Osteoblast (primary cell): ENCODE measurements at regions not wholly inside any gene's neighbourhood (a gene's known extent, or its start where the extent isn't known, plus 50 kb on each side); places are given as distances from the start of the nearest gene placed in this dataset.

Experiments
- DNase-seq: peaks from one replicate; pipeline ENCODE4 v3.0.0; 2011; ENCODE audit warnings: low spot score, mixed read lengths; ENCODE audit not compliant: insufficient read length; ENCODE audit errors: missing footprints
- H2AFZ ChIP-seq: 2 replicates; pipeline ENCODE4 v1.6.0; 2011; ENCODE audit warnings: mild to moderate bottlenecking, low read length
- H3K27ac ChIP-seq: 2 replicates; pipeline ENCODE4 v1.5.1; 2011; ENCODE audit warnings: mild to moderate bottlenecking, low read depth, low read length, moderate library complexity
- H3K27me3 ChIP-seq: 2 replicates; pipeline ENCODE4 v1.6.0; 2012; ENCODE audit warnings: mild to moderate bottlenecking, control low read depth, inconsistent platforms, low read length, moderate library complexity; ENCODE audit not compliant: insufficient read depth
- H3K36me3 ChIP-seq: 2 replicates; pipeline ENCODE4 v1.5.1; 2011; ENCODE audit warnings: mild to moderate bottlenecking, low read length, control low read depth, moderate library complexity; ENCODE audit not compliant: insufficient read depth
- H3K4me1 ChIP-seq: 2 replicates; pipeline ENCODE4 v1.5.1; 2011; ENCODE audit warnings: mild to moderate bottlenecking, low read length, control low read depth, moderate library complexity; ENCODE audit not compliant: insufficient read depth
- H3K4me2 ChIP-seq: 2 replicates; pipeline ENCODE4 v1.6.0; 2011; ENCODE audit warnings: mild to moderate bottlenecking, low read length; ENCODE audit not compliant: insufficient read depth
- H3K4me3 ChIP-seq: fragments of 200-600 bp; sonication (generic); 3 replicates; pipeline ENCODE4 v1.5.1; 2012; ENCODE audit warnings: mild to moderate bottlenecking, low read length, inconsistent platforms; ENCODE audit not compliant: insufficient read depth
- H3K79me2 ChIP-seq: 2 replicates; pipeline ENCODE4 v1.6.0; 2012; ENCODE audit warnings: mild to moderate bottlenecking, low read length, control low read depth, inconsistent platforms; ENCODE audit not compliant: insufficient read depth
- H3K9me3 ChIP-seq: 2 replicates; pipeline ENCODE4 v1.5.1; 2011; ENCODE audit warnings: low read depth, low read length, control low read depth
- H4K20me1 ChIP-seq: 2 replicates; pipeline ENCODE4 v1.6.0; 2012; ENCODE audit warnings: mild to moderate bottlenecking, low read length, control low read depth; ENCODE audit not compliant: insufficient read depth
- CTCF ChIP-seq: IDR thresholded peaks from 2 replicates; pipeline ENCODE4 v1.5.1; 2011; ENCODE audit warnings: mild to moderate bottlenecking, low read depth, low read length, moderate library complexity; ENCODE audit errors: extremely low read depth

- no peak overlapping the region for H3K27ac ChIP-seq
- no peaks in the 10 kb centered on the region for H3K79me2 ChIP-seq
- H4K20me1 ChIP-seq: no peaks in the 10 kb centered on the region
- no peak for DNase-seq
- no peaks in the 10 kb centered on the region for H3K27me3 ChIP-seq
- no peak for TF ChIP-seq CTCF
- H3K4me2 ChIP-seq: no peak overlapping the region
- no peak overlapping the region for H2AFZ ChIP-seq
- no peaks in the 10 kb centered on the region for H3K36me3 ChIP-seq
- H3K9me3 ChIP-seq: no peaks in the 10 kb centered on the region
- H3K4me3 ChIP-seq: no peak overlapping the region
- H3K4me1 ChIP-seq: no peaks in the 10 kb centered on the region
Measured at GRCh38 chr3:64748244-64748904, 60.6 kb upstream of the ADAMTS9 start.

- H3K4me2 ChIP-seq: no peak overlapping the region
- no peak for DNase-seq
- H4K20me1 ChIP-seq: no peaks in the 10 kb centered on the region
- H3K27me3 ChIP-seq: no peaks in the 10 kb centered on the region
- H3K4me1 ChIP-seq: no peaks in the 10 kb centered on the region
- H3K9me3 ChIP-seq: no peaks in the 10 kb centered on the region
- H3K4me3 ChIP-seq: no peak overlapping the region
- H3K36me3 ChIP-seq: no peaks in the 10 kb centered on the region
- no peak overlapping the region for H2AFZ ChIP-seq
- TF ChIP-seq CTCF: no peak
- no peaks in the 10 kb centered on the region for H3K79me2 ChIP-seq
- H3K27ac ChIP-seq: no peak overlapping the region
Measured at GRCh38 chr3:64747679-64748078, 59.9 kb upstream of the ADAMTS9 start.

- no peak for TF ChIP-seq CTCF
Measured at GRCh38 chr3:64743887-64744243, 56.1 kb upstream of the ADAMTS9 start.

GRCh38 chr3:64743156-64743886 is 55.5 kb upstream of the ADAMTS9 start:
- Histone ChIP-seq H3K9me3 (no peaks in the 10 kb centered on the region), H3K36me3 (no peaks in the 10 kb centered on the region), H3K79me2 (no peaks in the 10 kb centered on the region), H3K4me1 (no peaks in the 10 kb centered on the region), H3K4me3 (no peak overlapping the region), H3K27ac (no peak overlapping the region), H3K4me2 (no peak overlapping the region), H4K20me1 (no peaks in the 10 kb centered on the region), H3K27me3 (no peaks in the 10 kb centered on the region), H2AFZ (no peak overlapping the region)
- no peak for DNase-seq
- TF ChIP-seq CTCF: no peak

More at GRCh38 chr3:64743887-64744243, 56.1 kb upstream of the ADAMTS9 start:
- Histone ChIP-seq H3K27ac (no peak overlapping the region), H3K4me3 (no peak overlapping the region), H3K4me2 (no peak overlapping the region), H3K9me3 (no peaks in the 10 kb centered on the region), H3K36me3 (no peaks in the 10 kb centered on the region), H4K20me1 (no peaks in the 10 kb centered on the region), H2AFZ (no peak overlapping the region), H3K27me3 (no peaks in the 10 kb centered on the region), H3K4me1 (no peaks in the 10 kb centered on the region), H3K79me2 (no peaks in the 10 kb centered on the region)
- DNase-seq: no peak
